ENCODE measurements at regions not wholly inside any gene's neighbourhood (a gene's known extent, or its start where the extent isn't known, plus 50 kb on each side); places are given as distances from the start of the nearest gene placed in this dataset.

DNA sequence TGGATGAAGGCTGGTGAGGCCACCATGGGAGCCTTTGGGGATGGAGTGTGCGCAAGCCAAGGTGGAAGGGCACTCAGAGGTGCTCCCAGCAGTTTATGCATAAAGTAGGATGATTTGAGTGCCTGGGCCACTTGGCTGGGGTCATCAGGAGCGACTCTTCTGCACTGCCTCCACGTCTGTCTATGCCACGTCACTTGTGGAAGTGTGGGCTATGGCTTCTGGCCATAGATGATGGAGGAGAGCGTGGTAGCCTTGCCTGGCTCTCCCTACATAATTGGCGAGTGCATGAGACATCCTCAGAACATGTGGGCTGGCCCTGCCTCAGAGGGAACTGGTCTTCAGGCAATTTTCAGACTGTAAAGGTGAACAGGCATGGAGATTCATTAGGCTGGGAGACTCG is 182.9 kb downstream of the TEX29 start:
- TF ChIP-seq, protein P1, sequence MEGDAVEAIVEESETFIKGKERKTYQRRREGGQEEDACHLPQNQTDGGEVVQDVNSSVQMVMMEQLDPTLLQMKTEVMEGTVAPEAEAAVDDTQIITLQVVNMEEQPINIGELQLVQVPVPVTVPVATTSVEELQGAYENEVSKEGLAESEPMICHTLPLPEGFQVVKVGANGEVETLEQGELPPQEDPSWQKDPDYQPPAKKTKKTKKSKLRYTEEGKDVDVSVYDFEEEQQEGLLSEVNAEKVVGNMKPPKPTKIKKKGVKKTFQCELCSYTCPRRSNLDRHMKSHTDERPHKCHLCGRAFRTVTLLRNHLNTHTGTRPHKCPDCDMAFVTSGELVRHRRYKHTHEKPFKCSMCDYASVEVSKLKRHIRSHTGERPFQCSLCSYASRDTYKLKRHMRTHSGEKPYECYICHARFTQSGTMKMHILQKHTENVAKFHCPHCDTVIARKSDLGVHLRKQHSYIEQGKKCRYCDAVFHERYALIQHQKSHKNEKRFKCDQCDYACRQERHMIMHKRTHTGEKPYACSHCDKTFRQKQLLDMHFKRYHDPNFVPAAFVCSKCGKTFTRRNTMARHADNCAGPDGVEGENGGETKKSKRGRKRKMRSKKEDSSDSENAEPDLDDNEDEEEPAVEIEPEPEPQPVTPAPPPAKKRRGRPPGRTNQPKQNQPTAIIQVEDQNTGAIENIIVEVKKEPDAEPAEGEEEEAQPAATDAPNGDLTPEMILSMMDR (IDR thresholded peaks at IDR 0.05), result no peak
- no peak for TF ChIP-seq ZFX (IDR thresholded peaks at IDR 0.05; ENCODE audit: borderline replicate concordance)
